ENCODE measurements at regions not wholly inside any gene's neighbourhood (a gene's known extent, or its start where the extent isn't known, plus 50 kb on each side); places are given as distances from the start of the nearest gene placed in this dataset.
"Not testable (repeated sequence)": the region's sequence is repeated elsewhere in the genome, so short reads cannot be mapped to it uniquely, and the experiment has no call there.

DNA sequence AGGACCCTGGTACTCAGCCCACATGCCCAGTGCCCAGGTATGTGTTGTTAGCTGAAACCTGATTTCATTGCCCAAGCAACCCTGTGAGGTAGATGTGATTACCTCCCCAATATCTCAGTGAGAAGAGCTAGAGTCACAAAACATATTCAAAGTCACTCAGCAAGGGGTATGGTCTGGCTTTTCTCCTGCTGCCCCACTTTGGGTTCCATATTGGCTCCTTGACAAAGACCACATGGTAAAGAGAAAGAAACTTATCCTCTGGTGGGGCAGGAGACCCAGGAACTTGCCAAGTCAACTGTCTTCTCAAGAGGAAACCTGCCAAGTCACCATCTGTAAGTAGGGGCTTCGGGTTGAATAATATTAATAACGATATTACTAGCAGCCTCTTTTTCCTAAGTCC is 148.3 kb upstream of the LMCD1 start:
- no peak for DNase-seq (ENCODE audit: low read depth)

DNA sequence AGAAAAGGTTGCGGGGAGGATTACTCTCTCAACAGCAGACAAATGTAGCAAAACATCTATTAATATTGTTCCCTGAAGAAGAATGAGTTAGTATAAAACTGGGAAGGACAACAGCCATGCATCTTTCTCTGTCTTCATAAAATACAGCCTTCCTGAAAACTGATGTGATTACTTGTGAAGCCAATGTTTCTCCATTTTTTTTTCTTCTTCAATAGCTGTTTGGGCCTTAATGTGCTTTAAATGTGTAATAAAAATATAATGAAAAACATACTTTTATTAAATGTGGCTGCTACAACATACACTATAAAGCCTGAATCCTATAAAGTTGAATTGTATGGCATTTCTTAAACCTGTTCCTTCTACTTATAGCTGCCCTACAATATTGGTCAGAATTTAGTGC is 146.3 kb upstream of the LMCD1 start:
- no peak for DNase-seq (ENCODE audit: low read depth)

DNA sequence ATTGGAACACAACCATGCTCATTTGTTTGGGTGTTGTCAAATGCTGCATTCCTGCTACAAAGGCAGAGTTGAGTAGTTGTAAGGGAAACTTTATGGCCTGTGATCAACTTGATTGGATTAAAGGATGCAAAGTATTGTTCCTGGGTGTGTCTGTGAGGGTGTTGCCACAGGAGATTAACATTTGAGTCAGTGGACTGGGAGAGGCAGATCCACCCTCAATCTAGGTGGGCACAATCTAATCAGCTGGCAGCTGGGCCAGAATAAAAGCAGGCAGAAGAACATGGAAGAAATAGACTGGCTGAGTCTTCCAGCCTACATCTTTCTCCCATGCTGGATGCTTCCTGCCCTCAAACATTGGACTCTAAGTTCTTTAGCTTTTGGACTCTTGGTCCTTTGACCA is 145.6 kb upstream of the LMCD1 start:
- not testable (repeated sequence) for DNase-seq (ENCODE audit: low read depth)

DNA sequence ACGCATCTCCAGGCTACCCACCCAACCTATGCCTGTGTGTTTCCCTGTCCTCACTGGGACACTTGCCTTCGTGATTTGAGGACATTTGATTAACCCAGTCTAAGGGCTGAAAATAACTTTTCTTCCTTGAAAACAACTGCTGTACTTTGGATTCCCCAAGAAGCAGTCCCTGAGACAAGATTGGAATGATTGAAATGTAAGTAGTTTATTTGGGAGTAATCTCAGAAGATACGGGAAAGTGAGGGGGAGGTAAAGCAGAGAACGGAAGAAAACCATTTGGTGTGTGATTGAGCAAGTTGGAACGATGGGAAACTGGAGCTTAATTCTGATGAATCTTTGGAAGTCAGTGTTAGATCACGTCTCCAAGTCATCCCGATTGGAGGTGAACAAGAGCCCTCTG is 143.8 kb upstream of the LMCD1 start:
- DNase-seq (ENCODE audit: low read depth): no peak

DNA sequence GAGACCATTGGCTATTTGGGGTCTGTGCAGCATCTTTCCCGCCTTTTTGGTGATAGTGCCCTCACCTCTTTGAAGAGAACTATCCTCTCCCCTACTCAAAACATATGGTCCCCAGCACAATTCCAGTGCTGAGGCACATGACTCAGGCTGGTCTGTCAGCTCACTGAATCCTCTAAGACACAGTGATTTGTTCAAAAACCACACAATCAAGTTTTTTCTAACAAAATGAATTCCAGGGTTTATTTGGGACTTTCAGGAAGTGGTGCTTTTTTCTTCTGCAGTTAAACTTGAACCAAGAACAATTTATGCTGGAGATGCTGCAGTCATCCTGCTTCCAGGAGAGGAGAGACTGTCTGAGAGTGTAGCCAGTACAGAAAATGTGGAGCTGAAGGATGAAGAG is 142.5 kb upstream of the LMCD1 start:
- DNase-seq (ENCODE audit: low read depth): no peak

DNA sequence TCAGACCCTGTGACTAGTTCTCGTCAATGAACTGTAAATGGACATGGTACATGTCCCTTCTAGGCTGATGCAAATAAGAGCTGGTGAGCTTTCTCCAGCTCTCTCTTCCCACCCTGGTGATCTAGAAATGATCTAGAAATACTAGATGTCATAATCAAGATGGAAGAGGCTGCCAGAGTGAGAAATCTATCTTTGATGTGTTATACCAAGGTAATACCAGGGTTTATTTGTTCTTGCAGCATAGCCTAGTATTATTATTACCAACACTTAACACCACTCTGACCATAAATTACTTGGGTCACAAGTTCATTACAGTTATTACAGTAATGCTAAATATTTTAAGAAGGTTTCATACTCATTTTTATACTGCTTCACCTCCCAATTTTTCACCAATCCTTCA is 138.4 kb upstream of the LMCD1 start:
- no peak for DNase-seq (ENCODE audit: low read depth)

DNA sequence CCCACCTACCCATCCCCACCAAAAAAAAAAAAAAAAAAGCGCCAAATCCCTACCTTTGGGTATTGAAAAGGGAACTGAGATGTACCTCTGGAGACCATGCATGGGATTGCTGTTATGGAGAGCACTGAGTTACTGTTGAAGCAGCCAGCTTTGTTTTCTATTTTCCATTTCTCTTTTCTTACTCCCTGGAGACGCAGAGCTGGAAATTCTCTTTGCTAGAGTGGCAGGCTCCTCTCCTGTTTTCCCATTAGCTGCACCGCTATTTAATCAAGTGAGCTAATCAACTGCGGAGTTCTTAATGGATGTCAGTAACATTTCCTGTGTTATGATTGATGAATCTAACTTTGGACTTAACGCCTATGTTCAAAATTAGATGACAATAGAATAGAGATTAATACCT is 136.1 kb upstream of the LMCD1 start:
- no peak for DNase-seq (ENCODE audit: low read depth)

DNA sequence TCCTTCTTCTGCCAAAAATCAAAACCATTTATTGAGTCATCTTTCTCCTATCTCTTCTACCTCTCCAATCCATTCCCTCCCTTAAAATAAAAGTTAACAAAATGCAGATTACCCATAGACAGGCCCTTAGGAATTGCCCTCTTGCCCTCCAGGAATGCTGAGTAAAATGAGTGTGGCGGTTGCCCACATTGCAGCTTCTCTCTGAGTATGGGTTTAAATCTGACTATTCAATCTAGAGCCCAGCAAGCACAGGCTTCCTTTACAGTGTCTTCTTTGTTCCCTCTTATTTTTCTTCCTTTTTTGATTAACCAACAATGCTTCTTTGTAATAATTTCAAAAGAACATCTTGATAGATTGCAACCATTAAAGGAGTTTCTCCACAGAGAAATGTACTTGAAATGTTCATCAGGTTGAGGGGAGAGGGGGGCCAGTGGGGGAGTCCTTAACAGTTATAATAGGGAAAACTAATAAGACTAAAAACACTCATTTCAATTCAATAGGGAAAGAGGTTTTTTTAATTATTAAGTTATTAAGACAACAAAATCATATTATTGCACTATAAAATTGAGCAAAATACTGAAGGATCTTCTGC is 135.3 kb upstream of the LMCD1 start:
- DNase-seq (ENCODE audit: low read depth): no peak

DNA sequence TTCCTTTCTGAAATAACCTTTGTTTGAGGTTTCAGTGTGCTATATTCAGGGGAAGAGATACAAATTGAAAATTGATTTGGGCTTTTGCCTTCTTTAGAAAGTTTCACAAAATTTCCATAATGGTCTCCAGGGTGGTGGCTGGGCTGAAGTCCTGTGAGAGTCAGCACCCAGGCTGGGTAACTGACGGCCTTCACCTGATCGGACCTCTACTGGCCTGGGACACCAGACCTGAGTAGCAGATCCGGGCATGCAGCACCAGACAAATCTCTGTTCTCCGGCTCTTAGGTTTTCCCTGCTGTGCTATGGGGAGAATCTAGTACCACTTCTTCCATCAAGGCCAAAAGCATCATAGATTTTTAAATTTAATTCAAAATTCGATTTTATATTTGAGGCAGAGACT is 133.0 kb upstream of the LMCD1 start:
- no peak for DNase-seq (ENCODE audit: low read depth)

DNA sequence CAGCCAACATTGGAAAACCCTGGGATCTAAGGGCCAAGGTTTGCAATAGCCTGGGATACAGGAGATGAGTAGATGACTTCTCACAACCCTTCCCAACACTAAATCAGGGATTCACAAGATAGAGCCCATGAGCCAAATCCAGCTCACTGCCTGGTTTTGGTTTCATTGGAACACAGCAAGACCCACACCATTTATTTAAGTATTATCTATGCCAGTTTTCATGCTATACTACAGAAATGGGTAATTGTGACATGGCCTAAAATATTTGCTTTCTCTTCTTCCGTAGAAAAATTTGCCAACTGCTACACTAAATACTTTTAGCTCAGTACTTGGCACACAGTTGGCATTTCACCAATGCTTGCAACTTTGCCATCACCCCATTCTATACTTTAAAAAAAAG is 132.0 kb upstream of the LMCD1 start:
- DNase-seq (ENCODE audit: low read depth): no peak

DNA sequence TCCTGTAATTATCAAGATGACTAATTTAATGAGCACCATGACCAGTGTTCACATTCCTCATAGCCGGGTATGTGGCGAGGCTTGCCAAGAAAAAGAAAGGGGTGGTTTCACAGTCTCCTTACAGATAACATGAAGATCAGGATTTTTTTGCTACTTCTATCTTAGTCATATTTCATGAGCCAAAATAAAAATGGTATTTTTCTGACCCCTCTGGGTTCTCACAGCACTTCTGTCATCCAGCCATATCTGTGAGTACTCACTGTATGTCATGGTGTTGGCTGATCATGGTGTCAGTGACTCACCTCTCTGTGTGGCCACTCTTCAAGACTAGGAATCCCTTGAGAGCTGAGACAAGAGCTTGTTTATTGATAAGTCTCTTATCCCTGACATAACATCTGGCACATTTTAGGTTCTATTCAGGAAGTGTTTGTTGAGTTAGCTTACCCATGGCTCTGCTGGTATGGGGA is 130.5 kb upstream of the LMCD1 start:
- DNase-seq (ENCODE audit: low read depth): peak; percentile 3

DNA sequence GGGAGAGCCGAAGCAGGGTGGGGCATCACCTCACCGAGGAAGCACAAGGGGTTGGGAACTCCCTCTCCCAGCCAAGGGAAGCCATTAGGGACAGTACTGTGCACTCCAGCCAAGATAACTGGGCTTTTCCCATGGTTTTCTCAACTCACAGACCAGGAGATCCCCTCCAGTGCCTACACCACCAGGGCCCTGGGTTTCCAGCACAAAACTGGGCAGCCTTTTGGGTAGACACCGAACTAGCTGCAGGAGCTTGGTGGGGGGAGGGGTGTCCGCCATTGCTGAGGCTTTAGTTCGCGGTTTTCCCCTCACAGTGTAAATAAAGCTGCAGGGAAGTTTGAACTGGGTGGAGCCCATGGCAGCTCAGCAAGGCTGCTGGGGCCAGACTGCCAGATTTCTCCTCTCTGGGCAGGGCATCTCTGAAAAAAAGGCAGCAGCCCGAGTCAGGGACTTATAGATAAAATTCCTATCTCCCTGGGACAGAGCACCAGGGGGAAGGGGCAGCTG is 129.6 kb upstream of the LMCD1 start:
- no peak for DNase-seq (ENCODE audit: low read depth)

DNA sequence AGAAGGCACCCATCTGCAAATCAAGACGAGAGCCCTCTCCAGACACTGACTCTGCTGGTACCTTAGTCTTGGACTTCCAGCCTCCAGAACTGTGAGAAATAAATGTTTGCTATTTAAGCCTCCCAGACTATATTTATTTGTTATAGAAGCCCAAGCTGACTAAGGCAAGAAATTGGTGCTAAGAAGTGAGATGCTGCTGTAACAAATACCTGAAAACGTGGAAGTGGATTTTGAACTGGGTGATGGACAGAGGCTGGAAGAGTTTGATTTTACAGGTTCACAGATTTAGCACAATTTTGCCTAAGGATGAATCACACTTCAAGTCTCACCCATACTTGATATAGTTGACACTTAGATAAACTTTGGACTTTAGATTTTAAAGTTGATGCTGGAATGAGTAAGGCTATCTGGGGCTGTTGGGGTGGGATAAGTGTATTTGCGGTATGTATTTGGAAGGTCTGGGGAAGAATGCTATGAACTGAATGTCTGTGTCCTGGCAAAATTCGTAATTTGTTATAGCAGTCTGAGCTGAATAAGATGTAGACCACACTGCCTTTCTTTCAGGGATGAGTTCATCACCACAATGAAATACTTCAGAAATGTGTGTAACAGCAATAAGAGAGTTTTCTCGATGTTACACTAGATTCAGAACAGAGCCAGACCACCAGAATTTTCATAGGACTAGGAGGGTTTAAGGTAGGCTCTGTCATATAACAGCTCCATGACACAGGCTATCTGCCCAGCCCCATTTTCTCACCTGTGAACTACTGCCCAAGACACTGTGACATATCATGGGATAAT is 120.5 kb upstream of the LMCD1 start:
- no peak for DNase-seq (ENCODE audit: low read depth)

DNA sequence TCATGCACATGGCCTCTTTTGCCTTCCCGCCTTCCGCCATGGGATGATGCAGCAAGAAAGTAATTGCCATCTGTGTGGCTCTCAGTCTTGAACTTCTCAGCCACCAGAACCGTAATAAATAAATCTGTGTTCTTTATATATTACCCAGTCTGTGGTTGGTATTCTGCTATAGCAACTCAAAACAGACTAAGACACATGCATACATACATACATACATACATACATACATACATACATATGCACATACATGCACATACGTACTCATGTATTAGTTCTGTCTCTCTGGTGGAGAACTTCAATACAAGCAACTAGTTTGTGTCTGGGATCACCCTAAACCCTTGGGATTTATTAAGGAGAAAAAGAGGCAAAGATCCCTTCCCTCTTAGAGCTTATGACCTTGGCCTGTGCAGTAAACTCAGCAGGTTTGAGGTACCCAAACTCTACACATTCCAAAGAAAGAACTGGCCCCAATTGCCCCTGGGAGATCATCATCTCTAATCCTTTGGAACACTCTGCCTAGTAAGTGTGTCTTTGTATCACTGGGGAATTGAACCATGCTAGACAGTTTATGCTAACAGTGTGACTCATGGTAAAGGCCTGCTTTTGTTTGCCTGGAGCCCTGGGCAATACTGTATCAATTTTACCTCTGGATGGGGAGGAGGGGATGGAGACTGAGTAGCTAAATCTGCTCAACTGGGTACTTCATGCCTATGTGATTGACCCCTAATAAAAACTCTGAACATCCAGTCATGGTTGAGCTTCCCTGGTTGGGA is 115.6 kb upstream of the LMCD1 start:
- DNase-seq (ENCODE audit: low read depth): no peak

DNA sequence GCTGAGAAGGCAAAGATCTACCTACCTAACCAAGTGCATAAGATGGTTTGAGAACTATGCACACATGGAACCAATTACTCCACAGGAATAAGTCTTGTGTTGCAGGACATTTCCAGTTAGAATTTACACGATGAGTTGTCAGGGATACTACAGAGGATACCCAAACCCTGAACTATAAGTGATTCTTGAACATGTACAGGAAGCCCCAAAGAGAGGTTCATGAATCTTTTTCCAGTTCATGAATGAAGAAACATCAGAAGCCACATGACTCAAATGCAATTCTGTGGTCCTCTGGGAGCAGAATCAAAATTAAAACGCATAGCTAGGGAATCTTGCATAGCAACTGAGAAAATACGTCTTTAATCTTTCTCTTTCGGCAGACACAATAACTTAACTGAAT is 114.1 kb upstream of the LMCD1 start:
- DNase-seq (ENCODE audit: low read depth): no peak

DNA sequence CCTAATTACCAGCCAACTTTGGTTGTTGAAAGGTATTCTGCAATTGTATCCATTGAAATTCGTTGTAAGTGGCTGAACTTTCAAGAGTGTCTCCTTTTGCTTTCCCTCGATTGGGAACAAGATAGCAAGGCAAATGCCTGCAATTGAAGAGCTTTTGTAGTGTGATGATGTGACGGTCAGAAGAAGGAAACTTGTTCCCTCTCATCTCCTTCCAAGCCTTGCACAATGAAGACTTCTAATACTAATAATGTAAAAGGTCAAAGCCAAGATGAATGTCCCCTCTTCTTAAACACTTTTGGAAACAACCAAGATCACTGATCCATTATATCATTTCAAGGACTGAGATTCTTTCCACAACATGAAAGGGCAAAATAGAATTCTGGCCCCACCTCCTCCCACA is 101.9 kb upstream of the LMCD1 start:
- DNase-seq (ENCODE audit: low read depth): no peak

DNA sequence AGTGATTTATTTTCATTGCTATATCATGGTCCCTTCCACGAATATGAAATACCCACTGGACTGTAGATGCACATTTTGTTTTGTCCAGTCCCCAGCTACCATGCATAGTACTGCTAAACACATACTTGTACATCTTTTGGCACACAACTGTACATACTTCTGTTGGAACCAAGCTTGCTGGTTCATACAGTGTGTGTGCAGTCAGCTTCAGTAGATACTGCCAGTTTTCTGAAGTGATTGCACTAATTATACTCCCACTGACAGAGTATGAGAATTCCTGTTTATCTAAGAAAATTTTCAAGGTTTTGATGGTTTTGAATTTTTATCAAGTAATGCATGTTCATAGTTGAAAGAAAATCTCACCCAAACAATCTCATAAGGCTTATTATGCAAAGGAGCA is 100.7 kb upstream of the LMCD1 start:
- no peak for DNase-seq (ENCODE audit: low read depth)

DNA sequence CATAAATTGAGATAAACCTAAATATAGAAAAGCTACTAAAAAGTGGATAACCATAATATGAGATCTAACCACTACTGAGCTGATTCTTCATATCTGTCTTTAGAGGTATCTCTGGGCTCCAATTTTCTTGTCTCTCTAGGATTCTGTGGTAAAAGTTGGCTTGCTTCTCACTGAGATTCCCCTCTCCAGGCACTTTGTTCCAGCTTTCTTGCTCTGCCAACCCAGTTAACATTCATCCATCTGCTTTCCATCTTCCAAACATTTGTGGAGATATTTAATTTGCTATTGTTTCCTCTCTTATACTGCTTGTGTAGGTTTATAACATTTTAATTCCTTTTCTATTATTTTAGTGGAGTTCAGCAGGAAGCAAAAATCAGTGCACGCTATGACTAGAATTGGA is 97.6 kb upstream of the LMCD1 start:
- DNase-seq (ENCODE audit: low read depth): no peak

DNA sequence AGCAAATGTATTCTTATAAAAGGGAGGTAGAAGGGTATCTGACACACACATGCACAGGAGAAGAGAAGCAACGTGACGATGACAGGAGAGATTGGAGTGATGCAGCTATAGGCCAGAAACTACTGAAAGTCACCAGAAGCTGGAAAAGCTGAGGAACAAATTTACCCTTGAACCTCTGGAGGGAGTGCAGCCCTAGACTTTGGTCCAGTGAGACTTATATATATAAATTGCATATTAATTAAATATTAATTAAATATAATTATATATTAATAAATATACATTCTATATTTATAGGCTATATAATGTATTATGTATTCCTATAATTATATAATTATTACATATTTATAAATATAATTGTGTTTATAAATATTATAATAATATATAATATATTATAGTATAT is 96.5 kb upstream of the LMCD1 start:
- no peak for DNase-seq (ENCODE audit: low read depth)

DNA sequence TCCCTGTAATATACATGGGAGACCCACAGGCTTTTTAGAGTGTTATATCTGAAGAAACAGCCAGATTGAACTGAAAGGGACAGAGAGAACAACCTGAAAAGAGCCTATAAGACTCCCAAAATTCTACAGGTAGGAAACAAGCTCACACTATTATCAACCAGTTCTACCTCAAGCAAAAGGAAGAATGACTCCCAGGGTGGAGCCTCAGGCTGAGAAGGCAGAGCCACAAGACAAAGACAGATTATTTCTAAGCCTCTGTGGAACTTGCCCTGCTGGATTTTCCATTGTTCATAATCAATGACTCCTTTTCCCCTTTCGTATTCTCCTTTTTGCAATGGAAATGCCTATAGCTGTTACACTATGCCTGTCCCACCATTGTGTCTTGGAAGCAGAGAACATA is 95.1 kb upstream of the LMCD1 start:
- no peak for DNase-seq (ENCODE audit: low read depth)

DNA sequence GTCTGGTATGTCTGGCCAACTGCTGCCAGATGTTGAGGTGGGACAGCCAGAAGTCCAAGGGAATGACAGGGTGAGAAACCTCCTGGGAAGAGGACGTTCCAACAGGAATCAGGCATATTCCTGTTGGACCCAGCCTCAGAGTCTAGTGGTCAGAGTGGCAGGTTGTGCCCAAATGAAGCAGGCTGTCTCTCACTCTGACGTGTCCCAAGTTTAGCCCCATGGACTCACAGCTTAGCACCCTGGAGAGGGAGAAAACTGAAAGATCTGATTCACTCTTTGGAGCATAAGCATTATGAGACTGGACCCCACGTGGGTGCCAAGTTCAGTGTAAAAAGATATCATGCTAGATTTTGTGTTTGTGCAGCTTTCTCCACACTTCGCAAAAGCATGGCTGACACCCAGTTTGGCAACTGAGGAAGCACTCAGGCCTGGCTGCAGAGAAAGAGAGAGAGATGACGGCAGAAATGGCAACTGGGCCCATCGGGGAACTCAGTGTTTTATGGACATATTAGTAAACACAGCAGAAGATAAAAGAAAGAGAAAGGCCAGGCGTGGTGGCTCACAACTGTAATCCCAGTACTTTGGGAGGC is 88.2 kb upstream of the LMCD1 start:
- DNase-seq (ENCODE audit: low read depth): no peak

DNA sequence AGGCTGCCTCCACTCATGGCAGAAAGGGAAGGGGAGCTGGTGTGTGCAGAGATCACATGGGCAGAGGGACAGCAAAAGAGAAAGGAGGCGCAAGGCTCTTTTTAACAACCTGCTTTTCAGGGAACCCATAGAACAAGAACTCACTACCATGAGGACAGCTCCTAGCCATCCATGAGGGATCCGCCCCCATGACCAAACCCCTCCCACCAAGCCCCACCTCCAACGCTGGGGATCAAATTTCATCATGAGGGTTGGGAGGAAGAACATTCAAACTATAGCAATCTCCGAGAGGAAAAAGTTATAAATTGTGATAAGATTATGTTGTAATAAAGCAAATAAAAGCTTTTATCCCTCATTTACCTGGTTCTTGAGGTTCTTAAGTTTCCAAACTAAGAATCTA is 84.7 kb upstream of the LMCD1 start:
- peak; percentile 4 for DNase-seq (ENCODE audit: low read depth)

Measured in Daoy (cell line).